ENCODE measurements at regions not wholly inside any gene's neighbourhood (a gene's known extent, or its start where the extent isn't known, plus 50 kb on each side); places are given as distances from the start of the nearest gene placed in this dataset.

DNA sequence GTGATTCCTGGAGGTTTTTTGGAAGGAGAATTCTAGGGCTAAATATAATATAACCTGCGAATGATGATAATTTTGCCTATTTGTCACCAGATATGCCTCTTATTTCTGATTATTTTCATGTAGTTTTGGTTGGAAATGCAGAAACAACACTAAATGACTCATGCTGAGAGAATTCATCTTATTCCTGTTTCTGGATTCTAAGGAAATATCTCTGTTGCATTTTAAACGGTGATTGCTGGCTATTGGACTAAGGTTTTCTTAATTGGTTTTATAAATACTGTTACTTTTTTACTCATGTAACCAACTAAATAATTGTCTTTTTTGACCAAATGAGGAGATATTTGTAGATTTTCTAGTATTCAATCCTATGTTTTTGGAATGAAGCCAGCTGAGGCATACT is 204.9 kb upstream of the NPSR1 start:
- Mint-ChIP-seq H3K9me3 (peaks cover 11 to 12% of the 10 kb centered on the region in 2 donors), H3K36me3 (no peaks in the 10 kb centered on the region), H3K27ac (no peak overlapping the region)
- DNase-seq (ENCODE audit: low spot score in 2 of 2) (no peak), ATAC-seq (no peak)

DNA sequence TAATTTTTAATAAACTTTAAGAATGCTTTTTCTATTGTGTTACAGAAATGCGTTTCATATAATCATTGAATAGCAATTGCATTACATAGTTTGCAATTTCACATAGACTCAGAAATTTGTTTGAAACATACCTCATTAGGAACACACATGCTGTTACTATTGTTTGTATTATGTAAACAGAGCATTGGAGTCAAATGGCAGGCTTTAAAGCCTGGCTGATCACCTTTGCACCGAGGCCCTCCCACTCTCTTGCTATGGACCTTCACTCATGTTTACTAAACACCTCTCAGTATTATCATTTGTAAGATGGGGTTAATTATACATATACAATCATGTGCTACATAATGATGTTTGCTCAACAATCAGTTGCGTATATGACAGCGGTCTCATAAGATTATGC is 203.6 kb upstream of the NPSR1 start:
- Mint-ChIP-seq H3K9me3 (peaks cover 11 to 14% of the 10 kb centered on the region in 2 donors), H3K36me3 (no peaks in the 10 kb centered on the region), H3K27ac (no peak overlapping the region)
- ATAC-seq (no peak), DNase-seq (ENCODE audit: low spot score in 2 of 2) (no peak)

- Mint-ChIP-seq H3K27ac (no peak overlapping the region), H3K36me3 (no peaks in the 10 kb centered on the region), H3K9me3 (peaks cover 0 to 8% of the 10 kb centered on the region in 2 donors)
- ATAC-seq: no peak
- no peak for DNase-seq (ENCODE audit: low spot score in 2 of 2)
These were observed 200.7 kb upstream of the NPSR1 start for GRCh38 chr7:34457329-34457728.

DNA sequence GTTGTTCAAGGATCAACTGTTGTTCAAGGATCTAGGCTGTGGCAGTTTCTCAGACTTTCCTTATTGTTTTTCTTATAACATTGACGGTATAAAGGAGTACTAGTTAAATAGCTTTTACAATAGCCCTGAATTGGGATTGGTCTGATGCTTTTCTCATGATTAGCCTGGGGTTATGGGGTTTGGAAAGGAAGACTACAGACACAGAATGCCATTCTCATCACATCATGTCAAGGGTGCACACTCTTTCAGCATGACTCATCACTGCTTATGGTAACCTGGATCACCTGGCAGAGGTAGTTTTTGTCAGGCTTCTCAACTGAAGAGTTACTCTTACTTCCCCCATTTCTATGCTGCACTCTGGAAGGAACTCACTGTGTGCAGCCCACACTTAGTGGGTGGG is 194.2 kb upstream of the NPSR1 start:
- ATAC-seq (no peak), DNase-seq (ENCODE audit: low spot score in 2 of 2) (no peak)
- peaks cover 4 to 14% of the 10 kb centered on the region in 2 donors for H3K9me3 Mint-ChIP-seq
- H3K27ac Mint-ChIP-seq: no peak overlapping the region
- no peaks in the 10 kb centered on the region for H3K36me3 Mint-ChIP-seq

GRCh38 chr7:34471844-34472243 is 186.2 kb upstream of the NPSR1 start:
- Mint-ChIP-seq H3K27ac (no peak overlapping the region), H3K36me3 (peaks cover 0 to 17% of the 10 kb centered on the region in 2 donors), H3K9me3 (peaks cover 6 to 31% of the 10 kb centered on the region in 2 donors)
- DNase-seq (ENCODE audit: low spot score in 2 of 2) (no peak), ATAC-seq (no peak)

DNA sequence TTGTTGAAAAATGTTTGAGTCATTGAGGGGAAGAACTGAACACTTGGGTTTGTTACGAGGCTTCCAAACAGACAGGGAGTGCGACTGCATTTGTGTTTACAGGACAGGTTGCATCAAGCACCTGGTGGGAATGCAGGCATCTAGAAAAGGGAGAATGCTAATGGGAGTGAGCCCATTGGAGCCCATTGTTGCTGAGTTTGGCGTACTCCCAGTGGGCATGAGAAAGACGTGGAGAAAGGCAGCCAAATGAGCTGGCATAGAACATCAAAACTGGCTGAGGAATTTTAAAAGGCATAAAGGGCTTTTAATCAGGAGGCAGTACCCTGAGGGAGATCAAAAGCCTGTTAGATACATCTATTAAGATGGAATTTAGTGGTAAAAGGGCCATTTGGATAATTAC is 171.6 kb upstream of the NPSR1 start:
- no peak for DNase-seq (ENCODE audit: low spot score in 2 of 2)
- no peak for ATAC-seq
- Mint-ChIP-seq H3K9me3 (peaks cover 19 to 24% of the 10 kb centered on the region in 2 donors), H3K27ac (no peak overlapping the region), H3K36me3 (peaks cover 0 to 10% of the 10 kb centered on the region in 2 donors)

DNA sequence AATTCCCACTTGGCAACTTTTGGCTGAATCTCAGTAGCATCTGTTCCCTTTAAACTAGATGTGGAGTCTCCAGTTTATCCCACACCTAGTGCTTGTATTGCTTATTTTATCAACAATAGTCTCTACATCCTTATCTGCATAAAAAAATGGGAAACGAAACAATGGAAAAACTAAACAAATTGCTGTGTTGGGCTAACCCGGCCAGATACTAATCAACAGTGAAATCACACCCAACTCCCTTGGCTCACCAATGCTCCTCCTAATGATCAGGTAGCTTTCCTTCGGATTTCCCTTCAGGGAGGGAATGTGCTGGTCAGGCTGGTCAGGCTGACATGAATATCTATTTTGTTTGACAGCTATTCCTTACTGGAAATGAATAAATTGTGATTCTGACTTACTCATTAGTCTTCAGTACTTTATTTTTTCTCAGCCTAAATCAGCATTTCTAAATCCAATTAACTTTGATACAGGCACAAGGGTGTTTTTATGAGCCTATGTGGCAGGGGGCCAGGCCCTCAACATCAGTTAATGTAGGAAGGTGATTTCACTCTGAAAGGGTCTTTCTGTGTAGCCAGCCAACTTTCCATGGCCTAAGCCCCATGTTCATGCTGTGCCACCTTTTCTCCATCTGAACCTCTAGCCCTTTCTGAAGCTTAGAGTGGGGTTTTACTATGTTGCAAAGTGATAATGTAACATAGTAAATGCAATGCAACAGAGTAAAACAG is 170.5 kb upstream of the NPSR1 start:
- ATAC-seq (no peak), DNase-seq (ENCODE audit: low spot score in 2 of 2) (no peak)
- Mint-ChIP-seq H3K9me3 (peaks cover 19 to 24% of the 10 kb centered on the region in 2 donors), H3K36me3 (peaks cover 0 to 10% of the 10 kb centered on the region in 2 donors), H3K27ac (no peak overlapping the region)

GRCh38 chr7:34488766-34489165 is 169.3 kb upstream of the NPSR1 start:
- Mint-ChIP-seq H3K9me3 (peaks cover 26 to 37% of the 10 kb centered on the region in 2 donors), H3K36me3 (peaks cover 0 to 10% of the 10 kb centered on the region in 2 donors), H3K27ac (no peak overlapping the region)
- ATAC-seq (no peak), DNase-seq (ENCODE audit: low spot score in 2 of 2) (no peak)

- DNase-seq (ENCODE audit: low spot score in 2 of 2): no peak
- H3K27ac Mint-ChIP-seq: no peak overlapping the region
- ATAC-seq: no peak
These were observed 166.1 kb upstream of the NPSR1 start for GRCh38 chr7:34491899-34492298.

GRCh38 chr7:34493752-34494151 is 164.3 kb upstream of the NPSR1 start:
- H3K9me3 Mint-ChIP-seq: peaks cover 18 to 30% of the 10 kb centered on the region in 2 donors
- DNase-seq (ENCODE audit: low spot score in 2 of 2): no peak
- no peak overlapping the region for H3K27ac Mint-ChIP-seq
- H3K36me3 Mint-ChIP-seq: no peaks in the 10 kb centered on the region
- no peak for ATAC-seq

More at GRCh38 chr7:34491899-34492298, 166.1 kb upstream of the NPSR1 start:
- Mint-ChIP-seq H3K36me3 (no peaks in the 10 kb centered on the region), H3K9me3 (peaks cover 22 to 30% of the 10 kb centered on the region in 2 donors)

DNA sequence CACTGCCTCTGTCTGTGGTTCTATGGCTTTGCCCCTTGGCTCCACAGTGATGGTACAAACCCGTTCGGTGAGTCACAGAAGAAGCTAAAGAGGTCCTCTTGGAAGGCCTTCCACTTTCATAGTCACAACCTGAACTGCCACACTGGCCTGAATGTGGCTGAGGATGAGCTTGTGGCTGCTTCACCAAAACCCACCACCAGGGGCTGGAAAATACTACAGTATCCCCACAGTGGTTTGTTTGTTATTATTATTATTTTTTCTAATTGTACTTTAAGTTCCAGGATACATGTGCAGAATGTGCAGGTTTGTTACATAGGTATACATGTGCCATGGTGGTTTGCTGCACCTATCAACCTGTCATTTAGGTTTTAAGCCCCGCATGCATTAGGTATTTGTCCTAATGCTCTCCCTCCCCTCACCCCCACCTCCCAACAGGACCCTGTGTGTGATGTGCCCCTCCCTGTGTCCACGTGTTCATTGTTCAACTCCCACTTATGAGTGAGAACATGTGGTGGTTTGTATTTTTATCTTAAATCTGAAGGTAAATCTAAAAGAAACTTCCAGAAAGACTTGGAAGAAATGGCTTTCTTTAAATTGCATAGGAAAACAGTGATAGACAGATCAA is 160.8 kb upstream of the NPSR1 start:
- no peaks in the 10 kb centered on the region for H3K36me3 Mint-ChIP-seq
- peaks cover 13 to 34% of the 10 kb centered on the region in 2 donors for H3K9me3 Mint-ChIP-seq
- no peak overlapping the region for H3K27ac Mint-ChIP-seq
- no peak for ATAC-seq
- DNase-seq (ENCODE audit: low spot score in 2 of 2): no peak

- no peaks in the 10 kb centered on the region for H3K36me3 Mint-ChIP-seq
- no peak overlapping the region for H3K27ac Mint-ChIP-seq
- no peak for DNase-seq (ENCODE audit: low spot score in 2 of 2)
- peaks cover 6 to 18% of the 10 kb centered on the region in 2 donors for H3K9me3 Mint-ChIP-seq
- no peak for ATAC-seq
These were observed 156.9 kb upstream of the NPSR1 start for GRCh38 chr7:34501156-34501555.

- H3K27ac Mint-ChIP-seq: no peak overlapping the region
- DNase-seq (ENCODE audit: low spot score in 2 of 2): no peak
These were observed 150.8 kb upstream of the NPSR1 start for GRCh38 chr7:34507191-34507590.

GRCh38 chr7:34523226-34523918 is 134.6 kb upstream of the NPSR1 start:
- Mint-ChIP-seq H3K9me3 (peaks cover 15 to 36% of the 10 kb centered on the region in 2 donors), H3K36me3 (no peaks in the 10 kb centered on the region), H3K27ac (no peak overlapping the region)
- no peak for ATAC-seq
- no peak for DNase-seq (ENCODE audit: low spot score in 2 of 2)

More at GRCh38 chr7:34507191-34507590, 150.8 kb upstream of the NPSR1 start:
- Mint-ChIP-seq H3K9me3 (peaks cover 16 to 21% of the 10 kb centered on the region in 2 donors), H3K36me3 (no peaks in the 10 kb centered on the region)
- no peak for ATAC-seq

- Mint-ChIP-seq H3K9me3 (peaks cover 8 to 17% of the 10 kb centered on the region in 2 donors), H3K36me3 (no peaks in the 10 kb centered on the region), H3K27ac (no peak overlapping the region)
- DNase-seq (ENCODE audit: low spot score in 2 of 2) (no peak), ATAC-seq (no peak)
These were observed 127.8 kb upstream of the NPSR1 start for GRCh38 chr7:34530259-34530658.

DNA sequence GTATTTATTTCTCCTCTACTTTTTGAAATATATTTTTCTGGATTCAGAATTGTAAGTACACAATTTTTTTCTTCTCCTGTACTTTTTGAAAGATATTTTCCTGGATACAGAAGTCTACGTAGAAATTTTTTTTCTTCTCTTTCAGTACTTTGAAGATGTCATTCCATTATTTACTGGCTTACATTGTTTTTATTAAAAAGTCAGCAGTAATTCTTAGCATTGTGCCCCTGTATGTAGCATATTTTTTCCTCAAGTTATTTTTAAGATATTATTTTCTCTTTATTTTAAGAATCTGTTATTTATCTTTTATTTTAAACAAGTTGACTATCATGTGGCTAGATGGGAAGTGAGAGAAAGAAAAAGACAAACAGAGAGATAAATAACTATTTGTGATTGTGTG is 119.0 kb upstream of the NPSR1 start:
- DNase-seq (ENCODE audit: low spot score in 2 of 2) (no peak), ATAC-seq (no peak)
- Mint-ChIP-seq H3K36me3 (peaks cover 6 to 7% of the 10 kb centered on the region in 2 donors), H3K27ac (no peak overlapping the region), H3K9me3 (peaks cover 13 to 18% of the 10 kb centered on the region in 2 donors)

- Mint-ChIP-seq H3K27ac (no peak overlapping the region), H3K9me3 (peaks cover 8 to 16% of the 10 kb centered on the region in 2 donors), H3K36me3 (peaks cover 4 to 6% of the 10 kb centered on the region in 2 donors)
- DNase-seq (ENCODE audit: low spot score in 2 of 2) (no peak), ATAC-seq (no peak)
These were observed 113.4 kb upstream of the NPSR1 start for GRCh38 chr7:34544621-34545020.

All from activated naive CD4-positive, alpha-beta T cell treated with anti-CD3 and anti-CD28 coated beads, Interleukin-2, amount 50 U/mL, for 72 hours (primary cell).